DMS 273 (cell line): ENCODE measurements at regions not wholly inside any gene's neighbourhood (a gene's known extent, or its start where the extent isn't known, plus 50 kb on each side); places are given as distances from the start of the nearest gene placed in this dataset.

ENCODE experiments used
- DNase-seq: peaks from one replicate; lab custom pipeline; 2025; ENCODE audit not compliant: unreplicated experiment; lab: John Stamatoyannopoulos, UW

DNA sequence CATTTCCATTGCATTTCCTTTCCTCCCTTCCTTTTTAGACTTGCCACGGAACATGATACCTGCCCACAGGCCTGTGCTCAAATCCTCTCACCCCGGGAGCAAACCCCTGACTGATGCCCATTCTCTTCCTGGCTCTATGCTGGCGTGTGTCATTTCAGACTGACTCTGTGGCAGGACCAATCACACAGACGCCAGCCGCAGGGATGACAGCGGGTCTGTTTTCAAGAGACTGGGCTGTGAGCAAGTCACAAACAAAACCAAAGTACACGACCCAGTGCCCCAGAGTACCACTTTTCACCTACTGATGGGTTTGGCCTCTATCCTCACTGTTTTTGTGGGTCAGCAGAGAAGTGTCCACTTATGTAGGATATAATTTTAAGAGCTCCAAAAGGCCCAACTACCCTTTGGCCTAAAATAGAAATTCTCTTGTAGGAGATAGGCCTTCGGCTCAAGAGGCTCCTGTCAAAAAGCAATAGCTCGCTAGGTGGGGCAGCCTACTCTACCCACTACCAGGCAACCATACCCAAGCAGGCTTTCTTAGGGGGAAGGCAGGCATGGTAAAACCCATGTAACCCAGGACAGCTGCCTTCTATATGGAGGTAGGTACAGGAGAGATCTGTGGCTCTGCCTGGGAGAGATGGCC lies 215.7 kb downstream of the CDC5L start:
- DNase-seq = no peak

DNA sequence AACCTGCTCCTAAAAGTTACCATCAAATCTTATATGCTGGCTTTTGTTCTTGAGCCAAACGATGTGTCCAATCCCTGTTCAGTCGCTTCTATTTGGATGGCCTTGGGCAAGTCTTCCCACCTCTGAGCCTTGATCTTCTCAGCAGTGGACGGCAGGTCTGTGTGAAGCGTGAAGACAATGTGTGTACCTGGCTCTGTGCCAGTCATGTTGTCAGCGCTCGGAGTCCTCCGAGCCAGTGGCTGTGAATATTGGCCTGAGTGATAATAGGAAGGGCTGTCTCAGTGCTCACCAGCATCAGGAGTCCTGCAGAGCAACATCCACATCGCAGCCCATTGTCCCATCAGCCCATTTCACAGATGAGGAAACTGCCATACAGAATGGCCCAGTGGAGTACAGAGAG lies 219.0 kb downstream of the CDC5L start:
- DNase-seq = peak; percentile 11

DNA sequence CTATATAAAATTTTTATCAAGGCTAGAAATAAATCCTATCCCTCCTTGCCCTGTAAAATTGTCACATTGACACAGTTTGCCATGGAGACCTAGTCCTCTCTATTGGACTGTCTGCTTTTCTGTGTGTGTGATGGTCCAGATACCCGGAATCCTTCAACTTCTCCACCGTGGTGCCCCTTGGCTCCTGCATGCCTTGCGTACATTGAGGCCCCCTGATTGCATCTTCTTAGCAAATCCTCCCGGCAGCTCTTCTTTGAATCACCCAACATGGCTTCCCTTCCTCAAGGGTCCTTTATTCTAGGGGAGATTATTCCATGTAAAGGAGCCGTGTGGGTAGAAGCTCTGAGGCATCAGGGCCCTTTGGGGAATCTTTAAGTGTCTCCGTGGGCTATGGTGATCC lies 219.5 kb downstream of the CDC5L start:
- no peak for DNase-seq

DNA sequence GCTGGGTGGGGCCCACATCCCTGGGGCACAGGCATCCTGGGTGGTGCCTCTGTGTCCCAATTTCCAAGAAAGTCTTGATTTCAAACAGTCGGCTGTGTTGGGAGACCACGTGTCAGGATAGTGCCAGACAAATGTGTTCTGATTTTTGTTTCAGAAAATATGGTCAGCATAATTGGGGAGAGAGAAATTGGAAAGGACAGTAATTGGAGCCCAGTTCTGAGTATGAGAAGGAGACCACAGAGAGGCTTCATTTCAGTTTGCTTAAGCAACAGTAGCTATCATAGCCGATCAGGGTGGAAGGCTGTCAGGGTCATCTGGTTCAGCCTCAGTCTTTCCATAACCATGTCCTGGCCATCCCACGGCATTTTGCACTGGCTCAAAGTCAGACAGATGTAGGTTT lies 220.7 kb downstream of the CDC5L start:
- DNase-seq = no peak

DNA sequence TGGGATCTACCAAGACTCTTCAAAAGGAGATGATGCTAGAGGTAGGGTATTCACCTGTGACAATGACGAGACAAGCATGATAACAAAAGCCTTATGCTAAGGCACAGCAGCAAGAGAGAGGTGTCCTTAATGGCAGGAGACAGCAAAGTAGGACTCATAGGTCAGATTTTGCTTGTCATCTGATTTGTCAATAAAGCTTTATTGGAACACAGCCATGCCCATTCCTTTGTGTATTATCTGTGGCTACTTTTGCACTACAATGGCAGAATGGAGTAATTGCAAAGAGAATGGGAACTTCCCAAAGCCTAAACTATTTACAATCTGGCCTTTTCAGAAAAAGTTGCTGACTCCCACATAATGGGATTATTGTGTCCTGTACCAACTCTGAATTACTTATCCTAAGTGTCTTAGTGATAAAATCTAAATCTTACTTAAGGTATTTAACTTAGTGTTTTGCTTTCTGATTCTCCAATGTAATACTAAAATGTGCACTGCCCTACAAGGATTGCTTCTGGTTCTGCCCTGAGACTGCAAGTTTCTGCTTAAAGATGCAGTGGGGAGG lies 221.6 kb downstream of the CDC5L start:
- no peak for DNase-seq

DNA sequence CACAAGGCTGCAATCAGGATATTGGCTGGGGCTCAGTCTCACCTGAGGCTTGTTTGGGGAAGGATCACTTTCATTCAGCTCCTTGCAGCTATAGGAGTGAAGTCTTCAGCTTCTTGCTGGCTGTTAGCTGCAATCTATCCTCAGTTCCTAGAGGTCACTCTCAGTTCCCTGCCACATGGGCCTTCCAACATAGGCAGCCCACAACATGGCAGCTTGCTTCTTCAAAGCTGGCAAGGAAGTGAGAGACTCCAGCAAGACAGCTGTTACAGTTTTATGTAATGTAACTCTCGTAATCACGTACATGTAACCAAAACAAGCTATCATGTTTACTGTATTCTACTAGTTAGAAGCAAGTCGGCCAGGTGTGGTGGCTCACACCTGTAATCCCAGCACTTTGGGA lies 226.9 kb downstream of the CDC5L start:
- DNase-seq = no peak

DNA sequence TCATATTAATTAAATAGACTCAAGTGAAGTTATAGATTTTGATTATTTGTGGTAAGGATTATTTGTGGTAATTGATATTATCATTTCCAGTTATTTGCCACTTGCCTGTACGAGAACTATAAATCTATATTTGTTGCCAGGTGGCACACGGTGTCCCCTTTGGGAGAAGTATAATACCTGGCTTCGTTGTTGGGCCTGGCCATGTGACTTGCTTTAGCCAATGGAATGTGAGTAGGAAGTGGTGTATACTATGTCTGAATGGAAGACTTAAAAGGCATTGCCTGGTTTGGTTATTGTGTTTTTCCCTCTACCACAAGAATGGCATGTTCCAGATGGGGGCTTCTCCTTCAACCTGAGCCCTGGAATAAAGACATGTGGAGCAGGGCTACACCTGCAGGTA lies 228.1 kb downstream of the CDC5L start:
- no peak for DNase-seq

DNA sequence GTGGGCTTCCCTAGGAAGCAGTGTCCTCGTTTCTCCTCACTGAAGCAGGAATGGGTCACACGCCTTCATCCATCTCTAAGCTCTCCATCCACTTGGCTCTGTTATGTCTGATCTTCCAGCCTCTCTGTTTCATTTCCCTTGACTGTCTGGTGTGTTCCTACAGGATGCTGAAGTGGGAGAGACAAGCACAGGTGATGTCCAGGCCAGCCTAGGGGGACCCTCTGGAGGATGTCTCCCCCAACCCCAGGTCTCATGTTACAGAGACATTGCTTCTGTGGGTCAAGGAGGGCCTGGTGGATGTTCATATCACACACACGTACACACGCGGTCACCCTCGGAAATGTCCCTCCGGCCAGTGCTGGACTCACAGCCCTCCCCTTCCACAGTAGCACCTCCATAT lies 229.9 kb downstream of the CDC5L start:
- DNase-seq = no peak

DNA sequence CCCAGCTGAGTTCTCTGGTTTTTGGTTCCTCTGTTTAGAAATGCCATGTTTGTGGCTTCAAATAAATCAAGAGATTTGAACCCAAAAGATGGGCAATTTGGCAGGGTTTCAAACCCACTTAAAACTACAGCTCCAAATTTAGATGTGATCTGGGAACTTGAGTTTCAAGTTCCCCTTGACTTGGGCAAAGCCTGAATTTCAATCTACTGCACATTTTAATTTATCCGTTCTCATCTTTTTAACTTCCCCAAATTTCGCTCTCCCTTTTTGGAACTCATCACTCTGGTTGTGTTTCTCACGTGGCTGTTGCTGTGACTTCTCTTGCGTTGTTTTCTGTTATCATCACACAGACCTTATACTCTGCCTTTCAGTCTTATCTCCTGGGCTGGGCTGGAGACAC lies 230.9 kb downstream of the CDC5L start:
- DNase-seq = no peak

DNA sequence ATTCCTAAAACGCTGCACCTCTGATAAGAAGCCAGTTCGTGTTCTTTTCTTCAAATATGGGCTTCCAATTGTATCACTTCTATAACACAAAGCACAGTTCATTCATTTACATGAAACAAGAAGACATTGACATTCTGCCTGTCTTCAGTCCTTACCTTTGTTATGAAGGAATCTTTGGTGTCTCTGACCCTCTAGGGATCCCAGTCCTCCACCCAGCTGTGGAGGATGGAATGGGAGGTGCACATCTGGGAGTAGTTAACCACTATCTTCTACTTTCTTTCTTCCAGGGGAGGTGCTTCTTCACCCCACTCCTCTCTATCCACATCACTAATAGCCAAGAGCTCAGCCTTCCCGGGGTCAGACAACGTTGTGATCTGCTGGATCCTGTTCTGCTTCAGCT lies 233.4 kb downstream of the CDC5L start:
- DNase-seq = no peak

DNA sequence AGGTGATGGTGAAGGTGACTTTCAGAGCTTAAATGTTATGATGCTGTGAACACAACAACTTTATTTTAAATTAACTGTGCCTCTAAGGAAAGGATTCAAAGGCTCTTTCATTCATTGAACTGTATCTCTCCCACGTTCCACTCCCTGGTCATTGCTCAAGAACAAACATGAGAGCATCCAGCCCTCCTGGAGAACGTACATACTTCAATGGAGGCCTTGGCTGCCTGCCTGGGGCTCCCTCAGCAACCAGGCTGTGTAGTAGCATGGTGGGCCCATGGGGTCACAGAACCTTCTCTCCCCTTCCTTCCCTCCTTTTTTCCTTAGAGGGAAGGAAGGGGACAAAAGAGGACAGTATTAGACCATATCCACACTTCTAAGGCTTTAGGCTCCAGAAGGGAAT lies 234.3 kb downstream of the CDC5L start:
- DNase-seq = no peak

DNA sequence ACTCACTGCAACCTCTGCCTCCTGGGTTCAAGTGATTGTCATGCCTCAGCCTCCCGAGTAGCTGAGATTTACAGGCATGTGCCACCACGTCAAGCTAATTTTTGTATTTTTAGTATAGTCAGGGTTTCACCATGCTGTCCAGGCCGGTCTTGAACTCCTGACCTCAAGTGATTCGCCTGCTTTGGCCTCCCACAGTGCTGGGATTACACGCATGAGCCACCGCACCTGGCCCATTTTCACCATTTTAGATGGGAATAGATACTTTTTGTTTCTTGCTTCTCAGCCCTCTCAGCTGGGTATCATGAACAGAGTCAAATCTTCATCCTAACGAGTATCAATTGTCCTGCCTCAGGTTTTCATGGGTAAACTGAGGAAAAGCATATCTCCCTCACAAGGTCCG lies 235.0 kb downstream of the CDC5L start:
- no peak for DNase-seq

DNA sequence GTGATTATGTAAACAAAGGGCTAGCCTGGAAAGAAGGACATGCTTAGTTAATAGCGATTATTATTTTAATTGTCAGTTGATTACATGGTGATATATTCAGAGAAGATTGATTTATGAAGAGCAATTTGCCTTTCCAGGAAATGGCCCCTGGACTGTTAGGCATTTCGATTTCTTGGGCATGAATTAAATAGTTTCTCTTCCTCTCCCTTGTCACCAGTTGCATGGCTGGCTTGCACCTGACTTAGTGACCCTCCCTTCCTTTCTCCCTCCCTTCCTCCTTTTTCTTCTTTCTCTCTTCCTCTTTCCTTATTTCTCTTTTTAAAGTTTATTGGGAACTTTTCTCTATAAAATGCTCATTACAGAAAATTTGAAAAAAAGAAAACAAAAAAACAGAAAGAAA lies 235.4 kb downstream of the CDC5L start:
- DNase-seq = no peak

DNA sequence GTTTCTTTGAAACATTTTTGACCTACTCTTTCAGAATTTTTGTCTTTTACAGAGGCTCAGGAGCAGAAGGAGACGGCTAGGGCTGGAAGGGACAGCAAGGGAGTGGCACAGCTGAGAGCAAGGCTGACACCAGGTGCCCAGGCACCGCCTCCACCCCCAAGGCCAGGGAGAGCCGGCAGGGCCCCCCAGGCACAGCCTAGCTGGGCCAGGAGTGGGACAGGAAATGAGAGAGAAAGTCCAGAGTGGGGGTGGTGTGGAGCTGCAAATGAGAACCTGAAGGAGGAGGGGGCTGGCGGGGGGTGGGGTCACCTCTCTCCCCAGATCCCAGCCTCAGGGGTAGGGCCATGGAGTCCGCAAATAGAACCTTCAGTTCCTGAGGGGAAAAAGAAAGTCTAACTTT lies 236.7 kb downstream of the CDC5L start:
- no peak for DNase-seq

DNA sequence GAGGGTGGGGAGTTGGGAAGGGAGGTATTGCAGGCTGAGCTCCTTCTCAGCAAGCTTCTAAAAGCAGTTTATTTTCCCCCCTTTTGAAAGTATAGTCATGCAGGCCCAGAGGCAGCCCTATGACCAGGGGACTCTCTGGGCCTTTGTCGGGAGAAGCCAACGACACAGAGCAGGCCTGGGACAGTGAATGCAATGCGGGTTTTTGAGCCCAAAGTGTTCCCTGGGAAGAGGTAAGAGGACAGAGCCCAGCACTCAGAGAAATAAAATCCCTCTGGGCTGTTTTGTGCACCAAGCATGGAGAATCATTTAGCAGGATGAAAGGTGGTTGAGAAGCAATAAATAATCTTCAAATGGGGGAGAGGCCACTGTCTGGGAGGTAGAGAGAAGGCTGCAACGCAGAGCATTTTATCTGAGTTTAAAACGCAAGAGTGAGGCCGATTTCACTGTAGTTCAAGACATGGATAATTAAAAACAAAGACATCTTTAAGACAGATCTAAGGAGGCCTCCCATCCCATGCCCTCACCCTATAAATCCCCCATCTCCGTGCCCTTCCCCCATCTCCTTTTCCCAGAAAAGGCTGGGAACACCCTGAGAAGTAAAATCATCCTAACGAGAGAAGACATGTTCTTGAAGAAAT lies 237.5 kb downstream of the CDC5L start:
- DNase-seq = no peak

DNA sequence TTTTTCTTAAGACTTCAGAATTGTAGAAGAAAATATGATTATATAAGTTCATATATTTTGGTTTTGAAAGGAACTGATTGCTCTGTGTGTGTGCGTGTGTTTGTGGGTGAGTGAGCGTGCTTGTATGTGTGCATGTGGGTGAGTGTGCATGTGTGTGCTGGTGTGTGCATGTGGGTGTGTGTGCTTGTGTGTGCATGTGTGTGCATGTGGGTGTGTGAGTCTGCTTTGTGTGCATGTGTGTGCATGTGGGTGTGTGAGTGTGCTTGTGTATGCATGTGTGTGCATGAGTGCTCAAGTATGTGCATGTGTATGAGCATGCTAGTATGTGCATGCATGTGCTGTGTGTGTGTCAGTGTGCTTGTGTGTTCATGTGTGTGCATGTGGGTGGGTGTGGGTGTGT lies 238.5 kb downstream of the CDC5L start:
- DNase-seq = no peak

DNA sequence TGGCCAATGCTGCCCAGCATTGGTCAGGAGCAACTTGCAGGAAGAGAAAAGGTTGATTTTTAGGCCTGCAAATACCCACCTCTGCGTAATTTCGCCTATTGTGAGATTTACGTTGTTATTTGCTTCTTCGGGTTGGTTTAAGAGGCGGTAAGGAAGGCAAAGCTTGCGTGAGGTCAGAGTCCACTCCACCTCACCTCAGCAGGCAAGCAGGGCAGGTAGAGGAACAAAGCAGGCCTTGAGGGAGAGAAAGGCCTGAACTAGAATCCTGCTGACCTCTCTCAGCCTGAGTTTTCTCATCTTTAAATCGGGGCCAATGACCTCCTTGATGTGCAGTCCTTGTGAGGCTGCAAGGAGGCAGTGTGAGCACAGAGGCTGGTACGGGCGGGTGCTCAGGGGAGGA lies 239.1 kb downstream of the CDC5L start:
- no peak for DNase-seq

DNA sequence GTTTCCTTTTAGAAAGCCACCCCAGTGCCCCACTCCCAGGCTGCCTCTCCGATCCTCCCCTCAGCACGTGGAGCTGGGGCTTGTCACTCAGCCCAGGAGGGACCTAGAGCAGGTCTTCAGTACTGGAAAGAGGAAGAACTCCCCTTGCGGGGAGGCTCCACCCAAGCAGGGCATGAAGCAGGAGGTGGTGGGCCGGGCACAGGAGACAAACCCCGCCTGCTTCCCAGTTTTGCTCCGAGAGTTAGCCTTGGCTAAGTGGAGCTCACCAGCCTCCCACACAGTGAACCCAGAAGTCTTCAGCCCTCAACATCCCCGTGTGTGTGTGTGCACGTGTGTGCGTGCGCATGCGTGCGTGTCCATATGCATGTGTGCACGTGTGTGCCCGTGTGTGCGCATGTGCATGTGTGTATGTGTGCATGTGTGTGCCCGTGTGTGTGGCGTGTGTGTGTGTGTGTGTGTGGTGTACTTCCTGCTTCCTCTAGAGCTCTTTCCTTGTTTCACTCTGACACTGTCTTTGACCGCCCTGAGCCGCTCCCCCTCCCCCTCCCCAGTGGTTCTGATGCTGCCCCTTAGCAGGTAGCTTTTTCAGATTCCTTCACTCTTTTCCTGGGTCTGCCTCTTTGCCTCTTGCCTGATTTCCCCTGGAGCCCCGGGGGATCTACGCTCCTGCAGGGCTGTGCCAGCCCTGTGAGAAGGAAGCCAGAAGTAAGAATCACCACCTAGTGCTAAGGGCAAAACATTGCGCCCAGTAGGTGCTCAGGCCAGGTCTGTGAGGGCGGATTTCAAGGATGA lies 239.8 kb downstream of the CDC5L start:
- no peak for DNase-seq

DNA sequence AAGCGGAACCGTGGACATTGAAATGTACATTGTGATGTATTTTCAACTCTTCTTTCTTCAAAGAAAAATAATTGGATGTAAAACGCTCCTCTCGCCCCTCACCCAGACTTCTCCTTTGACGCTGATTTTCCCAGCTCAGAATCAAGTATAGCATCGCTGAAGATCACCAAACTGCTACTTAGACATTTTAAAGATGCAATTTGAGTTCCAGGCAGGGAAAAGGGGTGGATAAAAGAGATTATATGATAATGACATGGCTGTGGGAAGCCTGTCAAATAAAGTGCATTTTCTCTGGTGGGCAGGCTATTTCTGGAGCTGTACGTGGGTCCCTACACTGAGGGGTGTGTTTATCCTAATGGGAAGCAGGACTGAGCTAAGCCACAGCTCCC lies 240.4 kb downstream of the CDC5L start:
- no peak for DNase-seq

DNA sequence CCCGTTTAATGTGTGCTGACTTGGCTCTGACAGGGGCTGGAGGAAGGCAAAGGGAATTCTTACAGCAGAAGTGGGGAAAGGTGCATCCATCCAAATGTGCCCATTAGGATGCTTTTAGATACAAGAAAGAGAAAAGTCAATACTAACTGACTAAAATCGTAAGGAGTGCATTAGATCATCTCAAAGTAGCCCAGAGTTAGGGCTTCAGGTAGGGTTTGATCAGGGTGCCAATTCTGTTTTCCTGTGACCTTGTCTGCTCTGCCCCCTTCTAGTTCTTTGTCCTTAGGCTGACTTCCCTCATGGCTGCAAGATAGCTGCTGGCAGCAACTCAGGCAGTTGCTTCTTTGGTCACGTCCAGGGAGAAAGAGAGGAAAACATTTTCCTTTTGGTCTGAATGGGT lies 240.8 kb downstream of the CDC5L start:
- DNase-seq = no peak

DNA sequence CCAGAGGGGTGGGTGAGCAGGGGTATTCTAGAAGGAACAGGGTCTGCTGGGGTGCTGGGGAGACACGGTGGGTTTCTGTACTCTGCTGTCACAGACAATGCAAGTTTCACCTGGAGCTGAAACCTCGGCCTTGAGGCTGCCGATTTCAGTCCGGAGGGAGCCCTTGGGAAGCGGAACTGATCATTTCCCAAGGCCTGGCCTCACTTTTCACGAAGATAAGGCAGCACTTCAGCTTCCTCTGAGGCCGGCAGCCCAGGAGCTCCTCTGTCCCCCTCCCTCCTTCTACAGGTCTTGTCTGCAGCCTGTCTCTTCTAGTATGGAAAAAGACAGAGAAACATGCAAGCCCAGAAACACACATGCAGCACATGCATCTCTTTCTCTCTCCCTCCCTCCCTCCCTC lies 242.1 kb downstream of the CDC5L start:
- no peak for DNase-seq
